Breast epithelium (tissue), 3 donors: ENCODE measurements at regions not wholly inside any gene's neighbourhood (a gene's known extent, or its start where the extent isn't known, plus 50 kb on each side); places are given as distances from the start of the nearest gene placed in this dataset.

Experiments used
- POLR2AphosphoS5 ChIP-seq, 3 donors: sonication (generic); formaldehyde crosslinking; IDR thresholded peaks; one replicate each; pipeline ENCODE4 v1.6.1; 2017; ENCODE audit warnings: antibody characterized with exemption in 3 of 3
- TF ChIP-seq, protein P1 (sequence below), 3 donors: fragments of 450-650 bp; IDR thresholded peaks; one replicate each; pipeline ENCODE4 v1.5.1; 2016 to 2017; ENCODE audit warnings: antibody characterized with exemption in 3 of 3, mild to moderate bottlenecking in 3 of 3, moderate library complexity in 3 of 3

DNA sequence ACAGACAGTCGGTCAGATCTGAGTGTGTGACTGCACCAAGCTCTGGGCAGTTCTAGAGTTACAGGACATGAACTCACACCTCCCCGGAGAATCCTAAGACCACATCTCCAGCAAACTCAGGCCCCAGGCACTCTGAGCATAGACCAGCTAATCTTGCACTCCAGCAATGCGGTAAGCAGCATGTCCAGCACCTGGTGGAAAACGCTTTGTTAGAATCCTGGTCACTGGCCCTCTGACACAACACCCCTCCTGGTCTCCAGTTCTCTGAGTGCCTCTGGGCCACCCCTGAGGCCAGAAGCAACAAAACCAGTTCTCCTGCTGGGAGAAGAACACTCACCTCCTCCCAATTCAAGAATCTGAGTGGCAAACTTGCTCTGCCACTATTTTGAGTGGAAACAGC is 82.7 kb upstream of the TMEM45B start:
- TF ChIP-seq, protein P1, sequence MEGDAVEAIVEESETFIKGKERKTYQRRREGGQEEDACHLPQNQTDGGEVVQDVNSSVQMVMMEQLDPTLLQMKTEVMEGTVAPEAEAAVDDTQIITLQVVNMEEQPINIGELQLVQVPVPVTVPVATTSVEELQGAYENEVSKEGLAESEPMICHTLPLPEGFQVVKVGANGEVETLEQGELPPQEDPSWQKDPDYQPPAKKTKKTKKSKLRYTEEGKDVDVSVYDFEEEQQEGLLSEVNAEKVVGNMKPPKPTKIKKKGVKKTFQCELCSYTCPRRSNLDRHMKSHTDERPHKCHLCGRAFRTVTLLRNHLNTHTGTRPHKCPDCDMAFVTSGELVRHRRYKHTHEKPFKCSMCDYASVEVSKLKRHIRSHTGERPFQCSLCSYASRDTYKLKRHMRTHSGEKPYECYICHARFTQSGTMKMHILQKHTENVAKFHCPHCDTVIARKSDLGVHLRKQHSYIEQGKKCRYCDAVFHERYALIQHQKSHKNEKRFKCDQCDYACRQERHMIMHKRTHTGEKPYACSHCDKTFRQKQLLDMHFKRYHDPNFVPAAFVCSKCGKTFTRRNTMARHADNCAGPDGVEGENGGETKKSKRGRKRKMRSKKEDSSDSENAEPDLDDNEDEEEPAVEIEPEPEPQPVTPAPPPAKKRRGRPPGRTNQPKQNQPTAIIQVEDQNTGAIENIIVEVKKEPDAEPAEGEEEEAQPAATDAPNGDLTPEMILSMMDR (IDR thresholded peaks at IDR 0.05), result no peak
- no peak for TF ChIP-seq POLR2AphosphoS5 (IDR thresholded peaks at IDR 0.05)
